ENCODE measurements at regions not wholly inside any gene's neighbourhood (a gene's known extent, or its start where the extent isn't known, plus 50 kb on each side); places are given as distances from the start of the nearest gene placed in this dataset.
A peak's percentile ranks its signal among the peaks of the same experiment; 100 is the strongest.

DNA sequence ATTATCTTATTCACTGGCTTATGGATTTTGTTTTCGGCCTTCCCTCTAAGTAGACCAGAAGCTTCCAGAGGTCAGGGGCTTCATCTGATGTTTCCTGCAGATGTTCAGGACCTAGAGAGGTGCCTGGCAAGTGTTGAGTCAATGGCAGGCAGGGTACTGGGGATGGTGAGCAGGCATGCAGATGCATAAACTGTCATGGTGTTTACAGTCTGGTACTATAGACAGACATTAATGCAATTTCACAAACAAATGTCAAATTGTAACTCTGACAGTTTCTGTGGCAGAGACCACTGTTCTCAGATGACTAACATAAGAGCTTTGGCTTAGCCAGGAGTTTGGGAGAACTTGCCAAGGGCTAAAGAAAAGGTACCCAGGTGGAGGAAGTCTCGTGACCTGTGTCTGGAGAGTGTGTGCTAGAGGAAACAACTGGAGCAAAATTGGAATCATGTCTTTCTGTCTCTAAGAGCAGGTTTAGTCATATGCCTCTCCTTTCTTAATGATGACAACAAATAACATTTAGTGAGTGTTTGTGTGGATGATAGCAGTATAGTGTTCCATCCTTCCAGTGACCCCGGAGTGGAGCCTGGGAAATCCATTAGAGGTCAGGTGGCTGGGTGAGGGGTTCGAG, 53.7 kb upstream of the TRAK1 start:
- H3K27me3 Mint-ChIP-seq (ENCODE audit: low read depth) = no peaks in the 10 kb centered on the region
- peaks cover 13% of the 10 kb centered on the region for H3K36me3 Mint-ChIP-seq (ENCODE audit: low read depth)
- peak overlapping the region; percentile 37 to 88 (median 79) for H3K27ac Mint-ChIP-seq
- TF ChIP-seq, protein P1, sequence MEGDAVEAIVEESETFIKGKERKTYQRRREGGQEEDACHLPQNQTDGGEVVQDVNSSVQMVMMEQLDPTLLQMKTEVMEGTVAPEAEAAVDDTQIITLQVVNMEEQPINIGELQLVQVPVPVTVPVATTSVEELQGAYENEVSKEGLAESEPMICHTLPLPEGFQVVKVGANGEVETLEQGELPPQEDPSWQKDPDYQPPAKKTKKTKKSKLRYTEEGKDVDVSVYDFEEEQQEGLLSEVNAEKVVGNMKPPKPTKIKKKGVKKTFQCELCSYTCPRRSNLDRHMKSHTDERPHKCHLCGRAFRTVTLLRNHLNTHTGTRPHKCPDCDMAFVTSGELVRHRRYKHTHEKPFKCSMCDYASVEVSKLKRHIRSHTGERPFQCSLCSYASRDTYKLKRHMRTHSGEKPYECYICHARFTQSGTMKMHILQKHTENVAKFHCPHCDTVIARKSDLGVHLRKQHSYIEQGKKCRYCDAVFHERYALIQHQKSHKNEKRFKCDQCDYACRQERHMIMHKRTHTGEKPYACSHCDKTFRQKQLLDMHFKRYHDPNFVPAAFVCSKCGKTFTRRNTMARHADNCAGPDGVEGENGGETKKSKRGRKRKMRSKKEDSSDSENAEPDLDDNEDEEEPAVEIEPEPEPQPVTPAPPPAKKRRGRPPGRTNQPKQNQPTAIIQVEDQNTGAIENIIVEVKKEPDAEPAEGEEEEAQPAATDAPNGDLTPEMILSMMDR (IDR thresholded peaks at IDR 0.05; ENCODE audit: unreplicated experiment in 3 of 3) = no peak
- H3K4me1 Mint-ChIP-seq = peaks cover 64% of the 10 kb centered on the region
- H3K4me3 Mint-ChIP-seq = no peak overlapping the region
- no peaks in the 10 kb centered on the region for H3K9me3 Mint-ChIP-seq

DNA sequence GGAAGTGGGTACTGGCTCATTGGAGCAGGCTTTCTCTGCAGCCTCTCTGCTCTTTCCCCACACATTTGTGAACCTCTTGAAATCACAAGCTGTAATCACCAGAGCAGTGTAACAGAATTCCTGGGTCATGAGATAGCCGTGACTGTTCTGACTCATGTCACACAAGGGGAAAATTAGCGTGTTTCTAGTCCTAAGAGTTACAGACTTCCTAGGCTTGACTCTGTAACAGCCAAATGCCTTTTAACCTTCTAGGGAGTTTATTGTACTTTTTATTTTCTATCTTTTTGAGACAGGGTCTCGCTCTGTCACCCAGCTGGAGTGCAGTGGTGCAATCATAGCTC, 54.7 kb upstream of the TRAK1 start:
- peak overlapping the region; percentile 88 to 91 (median 89) for H3K27ac Mint-ChIP-seq
- peaks cover 70% of the 10 kb centered on the region for H3K4me1 Mint-ChIP-seq
- H3K27me3 Mint-ChIP-seq (ENCODE audit: low read depth) = no peaks in the 10 kb centered on the region
- H3K4me3 Mint-ChIP-seq = no peak overlapping the region
- peaks cover 13% of the 10 kb centered on the region for H3K36me3 Mint-ChIP-seq (ENCODE audit: low read depth)
- H3K9me3 Mint-ChIP-seq = no peaks in the 10 kb centered on the region
- TF ChIP-seq, protein P1 (IDR thresholded peaks at IDR 0.05; ENCODE audit: unreplicated experiment in 3 of 3) = no peak

DNA sequence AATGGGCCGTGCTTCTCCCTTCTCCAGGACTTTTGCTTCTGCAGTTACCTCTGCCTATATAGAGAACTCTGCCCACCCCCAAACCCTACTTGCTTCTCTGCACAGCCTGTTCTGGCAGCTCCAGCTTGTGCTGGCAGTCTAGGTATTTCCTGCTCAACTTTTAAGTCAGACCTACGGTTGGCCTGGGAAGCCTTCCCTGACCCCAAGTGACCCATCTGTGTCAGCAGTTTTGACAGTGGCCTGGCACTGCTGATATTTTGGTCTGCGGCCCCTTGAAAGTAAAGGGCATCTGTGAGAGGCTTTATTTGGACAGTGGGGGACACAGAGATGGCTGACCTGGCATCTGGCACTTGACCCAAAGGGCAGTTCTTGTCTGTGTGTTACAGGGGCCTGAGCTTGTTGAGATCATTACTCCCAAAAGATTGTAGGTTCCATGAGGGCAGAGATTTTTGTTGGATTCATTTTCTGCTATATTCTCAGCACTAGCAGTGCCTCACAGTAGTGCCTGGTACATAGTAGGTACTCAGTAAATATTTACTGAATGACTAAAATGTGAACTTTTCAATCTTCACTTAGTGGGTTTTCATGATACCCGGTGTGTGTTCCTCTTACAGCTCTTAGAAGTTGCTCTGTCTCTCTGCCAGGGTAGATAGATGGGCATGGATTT, 55.2 kb upstream of the TRAK1 start:
- H3K4me3 Mint-ChIP-seq = no peak overlapping the region
- peaks cover 69% of the 10 kb centered on the region for H3K4me1 Mint-ChIP-seq
- H3K27me3 Mint-ChIP-seq (ENCODE audit: low read depth) = no peaks in the 10 kb centered on the region
- TF ChIP-seq, protein P1 (IDR thresholded peaks at IDR 0.05; ENCODE audit: unreplicated experiment in 3 of 3) = no peak
- H3K27ac Mint-ChIP-seq = peak overlapping the region; percentile 88 to 91 (median 89)
- no peaks in the 10 kb centered on the region for H3K9me3 Mint-ChIP-seq
- H3K36me3 Mint-ChIP-seq (ENCODE audit: low read depth) = peaks cover 13% of the 10 kb centered on the region

DNA sequence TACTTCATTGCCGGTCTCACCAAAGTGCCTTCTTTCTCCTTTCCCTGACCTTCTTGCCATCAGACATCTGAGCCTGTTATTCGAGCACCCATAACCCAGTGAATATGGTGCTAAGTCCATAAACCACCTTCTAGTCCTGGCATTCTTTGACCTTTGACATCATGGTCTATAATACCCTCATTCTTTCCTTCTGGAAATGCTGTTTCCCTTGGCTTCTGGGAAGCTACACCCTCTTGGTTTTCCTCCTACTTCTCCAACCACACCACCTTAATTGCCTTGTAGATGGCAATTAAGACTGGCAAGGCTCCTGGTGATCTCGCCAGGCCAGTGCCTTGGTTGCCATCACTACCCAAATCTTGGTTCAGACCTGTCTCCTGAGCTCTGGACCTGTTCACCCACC, 56.1 kb upstream of the TRAK1 start:
- TF ChIP-seq, protein P1 (IDR thresholded peaks at IDR 0.05; ENCODE audit: unreplicated experiment in 3 of 3) = no peak
- Mint-ChIP-seq H3K4me1 (peaks cover 63% of the 10 kb centered on the region), H3K4me3 (no peak overlapping the region), H3K36me3 (ENCODE audit: low read depth) (peaks cover 13% of the 10 kb centered on the region), H3K9me3 (no peaks in the 10 kb centered on the region), H3K27ac (peak overlapping the region; percentile 60 to 91 (median 88)), H3K27me3 (ENCODE audit: low read depth) (no peaks in the 10 kb centered on the region)

DNA sequence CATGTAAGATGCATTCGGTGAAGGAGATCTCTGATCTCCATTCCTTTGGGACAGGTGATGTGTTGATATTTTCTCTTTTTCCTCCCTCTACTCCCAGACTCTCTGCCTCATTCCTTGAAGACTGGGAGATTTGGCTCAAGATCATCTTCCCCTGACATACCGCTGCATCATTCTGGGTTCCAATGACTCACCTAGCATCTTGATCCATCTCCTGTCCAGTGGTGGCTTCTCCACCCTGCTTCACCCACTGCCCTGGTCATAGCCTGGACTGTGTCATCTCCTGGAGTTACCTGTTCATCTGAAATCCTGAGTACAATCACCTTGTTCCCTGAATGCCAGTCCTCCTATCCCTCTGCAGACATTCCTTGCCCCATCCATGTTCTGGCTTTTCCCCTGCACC, 57.4 kb upstream of the TRAK1 start:
- peaks cover 4% of the 10 kb centered on the region for H3K27me3 Mint-ChIP-seq (ENCODE audit: low read depth)
- H3K9me3 Mint-ChIP-seq = no peaks in the 10 kb centered on the region
- peak overlapping the region in 2 of 3 experiments; percentile 1 to 27 for H3K4me3 Mint-ChIP-seq
- peaks cover 13% of the 10 kb centered on the region for H3K36me3 Mint-ChIP-seq (ENCODE audit: low read depth)
- TF ChIP-seq, protein P1 (IDR thresholded peaks at IDR 0.05; ENCODE audit: unreplicated experiment in 3 of 3) = no peak
- peak overlapping the region; percentile 91 to 96 (median 96) for H3K27ac Mint-ChIP-seq
- peaks cover 59% of the 10 kb centered on the region for H3K4me1 Mint-ChIP-seq

Data from nephron (organoid).